ENCODE measurements at regions not wholly inside any gene's neighbourhood (a gene's known extent, or its start where the extent isn't known, plus 50 kb on each side); places are given as distances from the start of the nearest gene placed in this dataset.

GRCh38 chr6:148213366-148213765, 129.3 kb upstream of the SASH1 start:
- DNase-seq (ENCODE audit: low read depth) = no peak

GRCh38 chr6:148214667-148215066, 128.0 kb upstream of the SASH1 start:
- DNase-seq (ENCODE audit: low read depth) = no peak

- no peak for DNase-seq (ENCODE audit: low read depth)
Observed at GRCh38 chr6:148217051-148217450, 125.6 kb upstream of the SASH1 start.

- DNase-seq (ENCODE audit: low read depth) = no peak
Observed at GRCh38 chr6:148217921-148218320, 124.7 kb upstream of the SASH1 start.

- DNase-seq (ENCODE audit: low read depth) = no peak
Observed at GRCh38 chr6:148218542-148219258, 123.9 kb upstream of the SASH1 start.

- DNase-seq (ENCODE audit: low read depth) = no peak
Observed at GRCh38 chr6:148221196-148221979, 121.2 kb upstream of the SASH1 start.

GRCh38 chr6:148222376-148222775, 120.3 kb upstream of the SASH1 start:
- DNase-seq (ENCODE audit: low read depth) = no peak

GRCh38 chr6:148222846-148223245, 119.8 kb upstream of the SASH1 start:
- no peak for DNase-seq (ENCODE audit: low read depth)

- no peak for DNase-seq (ENCODE audit: low read depth)
Observed at GRCh38 chr6:148223424-148223842, 119.2 kb upstream of the SASH1 start.

GRCh38 chr6:148225871-148226270, 116.8 kb upstream of the SASH1 start:
- DNase-seq (ENCODE audit: low read depth) = no peak

GRCh38 chr6:148226284-148226683, 116.4 kb upstream of the SASH1 start:
- DNase-seq (ENCODE audit: low read depth) = no peak

GRCh38 chr6:148231572-148231971, 111.1 kb upstream of the SASH1 start:
- DNase-seq (ENCODE audit: low read depth) = peak; percentile 72

- no peak for DNase-seq (ENCODE audit: low read depth)
Observed at GRCh38 chr6:148235446-148235845, 107.2 kb upstream of the SASH1 start.

- no peak for DNase-seq (ENCODE audit: low read depth)
Observed at GRCh38 chr6:148238713-148239112, 103.9 kb upstream of the SASH1 start.

- DNase-seq (ENCODE audit: low read depth) = no peak
Observed at GRCh38 chr6:148239215-148239614, 103.4 kb upstream of the SASH1 start.

- DNase-seq (ENCODE audit: low read depth) = no peak
Observed at GRCh38 chr6:148239801-148240460, 102.7 kb upstream of the SASH1 start.

- peak; percentile 82 for DNase-seq (ENCODE audit: low read depth)
Observed at GRCh38 chr6:148240461-148240840, 102.2 kb upstream of the SASH1 start.

GRCh38 chr6:148240861-148241477, 101.7 kb upstream of the SASH1 start:
- peak; percentile 51 for DNase-seq (ENCODE audit: low read depth)

GRCh38 chr6:148242180-148242579, 100.5 kb upstream of the SASH1 start:
- peak; percentile 67 for DNase-seq (ENCODE audit: low read depth)

- no peak for DNase-seq (ENCODE audit: low read depth)
Observed at GRCh38 chr6:148244217-148244935, 98.3 kb upstream of the SASH1 start.

GRCh38 chr6:148247386-148248063, 95.1 kb upstream of the SASH1 start:
- DNase-seq (ENCODE audit: low read depth) = no peak
